HuH-7 (cell line): ENCODE measurements at regions not wholly inside any gene's neighbourhood (a gene's known extent, or its start where the extent isn't known, plus 50 kb on each side); places are given as distances from the start of the nearest gene placed in this dataset.

ENCODE experiments used
- DNase-seq: peaks from one replicate; pipeline ENCODE4 v3.0.0; 2011; ENCODE audit warnings: low spot score

GRCh38 chr14:65320661-65321308, 91.7 kb upstream of the FUT8 start:
- DNase-seq: no peak

- no peak for DNase-seq
These were observed 91.1 kb upstream of the FUT8 start for GRCh38 chr14:65321370-65321875.

GRCh38 chr14:65329481-65329880, 83.0 kb upstream of the FUT8 start:
- no peak for DNase-seq

- no peak for DNase-seq
These were observed 82.6 kb upstream of the FUT8 start for GRCh38 chr14:65329911-65330310.

GRCh38 chr14:65330416-65330815, 82.1 kb upstream of the FUT8 start:
- no peak for DNase-seq

- no peak for DNase-seq
These were observed 80.9 kb upstream of the FUT8 start for GRCh38 chr14:65331652-65332051.

- no peak for DNase-seq
These were observed 80.2 kb upstream of the FUT8 start for GRCh38 chr14:65332141-65332871.

GRCh38 chr14:65333943-65334687, 78.4 kb upstream of the FUT8 start:
- no peak for DNase-seq

- peak; percentile 30 for DNase-seq
These were observed 77.6 kb upstream of the FUT8 start for GRCh38 chr14:65334765-65335410.

- no peak for DNase-seq
These were observed 77.1 kb upstream of the FUT8 start for GRCh38 chr14:65335411-65335947.

- no peak for DNase-seq
These were observed 76.3 kb upstream of the FUT8 start for GRCh38 chr14:65336191-65336591.

GRCh38 chr14:65339866-65340265, 72.7 kb upstream of the FUT8 start:
- no peak for DNase-seq

GRCh38 chr14:65344011-65344410, 68.5 kb upstream of the FUT8 start:
- no peak for DNase-seq

- no peak for DNase-seq
These were observed 67.3 kb upstream of the FUT8 start for GRCh38 chr14:65345266-65345665.

GRCh38 chr14:65346474-65346873, 66.1 kb upstream of the FUT8 start:
- no peak for DNase-seq

- no peak for DNase-seq
These were observed 65.6 kb upstream of the FUT8 start for GRCh38 chr14:65346895-65347294.

- DNase-seq: no peak
These were observed 64.4 kb upstream of the FUT8 start for GRCh38 chr14:65348137-65348536.

- no peak for DNase-seq
These were observed 63.4 kb upstream of the FUT8 start for GRCh38 chr14:65349100-65349499.

- DNase-seq: no peak
These were observed 60.9 kb upstream of the FUT8 start for GRCh38 chr14:65351493-65352194.

GRCh38 chr14:65352964-65353530, 59.5 kb upstream of the FUT8 start:
- no peak for DNase-seq

GRCh38 chr14:65354131-65354530, 58.4 kb upstream of the FUT8 start:
- no peak for DNase-seq
